ENCODE measurements at regions not wholly inside any gene's neighbourhood (a gene's known extent, or its start where the extent isn't known, plus 50 kb on each side); places are given as distances from the start of the nearest gene placed in this dataset.

GRCh38 chr2:180394305-180394704, 387.2 kb upstream of the CWC22 start:
- DNase-seq (ENCODE audit: low read depth, low spot score) (no peak), ATAC-seq (no peak)
- ChIA-PET RAD21 (ENCODE audit: low non-redundant PET in 1 of 2, low total read pairs in 2 of 2, uncharacterized antibody in 2 of 2, unreplicated experiment in 2 of 2) (no interaction called here), POLR2A (no interaction called here), CTCF (no interaction called here)
- no peaks in the 10 kb centered on the region for H3K79me2 ChIP-seq (ENCODE audit: insufficient read depth, low read length)
- H4K20me1 ChIP-seq (ENCODE audit: insufficient read depth) = no peaks in the 10 kb centered on the region
- TF ChIP-seq ZBTB33 (IDR thresholded peaks at IDR 0.05; ENCODE audit: extremely low read depth, insufficient replicate concordance, low read length) (no peak), CBX3 (IDR thresholded peaks at IDR 0.05; ENCODE audit: low read depth) (peak; percentile 50; the same call in 1 of the 2 replicates), CTCF (IDR thresholded peaks at IDR 0.05 in 2 of 3, conservative IDR thresholded peaks at IDR 0.05 in 1 of 3; ENCODE audit: borderline replicate concordance in 1 of 3, insufficient read depth in 1 of 3, low read depth in 2 of 3, low read length in 2 of 3) (no peak), SIN3A (IDR thresholded peaks at IDR 0.05; ENCODE audit: low read depth) (no peak)
- H3K27ac ChIP-seq (ENCODE audit: low read depth, low read length) = no peak overlapping the region
- no peak overlapping the region for H3K4me2 ChIP-seq (ENCODE audit: low read length)
- H2AFZ ChIP-seq (ENCODE audit: low read depth, low read length, poor library complexity, severe bottlenecking) = no peak overlapping the region
- H3K4me3 ChIP-seq (replicated peaks in 1 of 2; ENCODE audit: low read depth in 1 of 2, low read length in 2 of 2) = no peak overlapping the region
- no peaks in the 10 kb centered on the region for H3K27me3 ChIP-seq (ENCODE audit: insufficient read depth, low read length)
- intact Hi-C loops (cut with micrococcal nuclease) = no loop called here
- H3K9me2 ChIP-seq (ENCODE audit: insufficient read depth) = no peaks in the 10 kb centered on the region
- no TSS peak for BruUV-seq (replicated peaks)
- peaks cover 0 to 9% of the 10 kb centered on the region in 2 experiments; a peak in 2 of 4 replicates for H3K9me3 ChIP-seq (ENCODE audit: control insufficient read depth in 1 of 2, insufficient read depth in 1 of 2, low read depth in 1 of 2, low read length in 2 of 2)
- no peaks in the 10 kb centered on the region for H3K4me1 ChIP-seq (ENCODE audit: control insufficient read depth in 1 of 2, insufficient read depth in 2 of 2, low read length in 2 of 2)
- H3K9ac ChIP-seq (ENCODE audit: low read length) = no peak overlapping the region
- H3K36me3 ChIP-seq (ENCODE audit: control insufficient read depth in 1 of 2, insufficient read depth in 2 of 2, low read length in 2 of 2) = no peaks in the 10 kb centered on the region
